GM12864 (cell line): ENCODE measurements at regions not wholly inside any gene's neighbourhood (a gene's known extent, or its start where the extent isn't known, plus 50 kb on each side); places are given as distances from the start of the nearest gene placed in this dataset.

ENCODE experiments used
- DNase-seq: peaks from one replicate; pipeline ENCODE4 v3.0.0-alpha.2; 2011; ENCODE audit warnings: low read depth
- H3K4me3 ChIP-seq: 2 replicates; pipeline ENCODE4 v1.5.1; 2011; ENCODE audit warnings: mild to moderate bottlenecking, low read depth, low read length, control low read depth
- CTCF ChIP-seq: IDR thresholded peaks from 2 replicates; pipeline ENCODE4 v1.5.1; 2011; ENCODE audit warnings: low read depth, mild to moderate bottlenecking, moderate library complexity, low read length, control low read depth, inconsistent platforms; ENCODE audit errors: missing control alignments

- H3K4me3 ChIP-seq = no peak overlapping the region
- no peak for TF ChIP-seq CTCF
- DNase-seq = no peak
These were observed 148.9 kb upstream of the CIBAR2 start for GRCh38 chr16:85261204-85261603.

- DNase-seq = no peak
- no peak for TF ChIP-seq CTCF
- no peak overlapping the region for H3K4me3 ChIP-seq
These were observed 149.6 kb upstream of the CIBAR2 start for GRCh38 chr16:85261657-85262557.

- TF ChIP-seq CTCF = no peak
- no peak for DNase-seq
- no peak overlapping the region for H3K4me3 ChIP-seq
These were observed 150.4 kb upstream of the CIBAR2 start for GRCh38 chr16:85262558-85263238.

GRCh38 chr16:85263239-85263585 lies 150.9 kb upstream of the CIBAR2 start:
- no peak for DNase-seq
- no peak for TF ChIP-seq CTCF
- H3K4me3 ChIP-seq = no peak overlapping the region

- no peak for DNase-seq
- no peak for TF ChIP-seq CTCF
- no peak overlapping the region for H3K4me3 ChIP-seq
These were observed 152.5 kb upstream of the CIBAR2 start for GRCh38 chr16:85264752-85265151.

GRCh38 chr16:85265161-85265784 lies 153.0 kb upstream of the CIBAR2 start:
- no peak for DNase-seq
- TF ChIP-seq CTCF = no peak
- no peak overlapping the region for H3K4me3 ChIP-seq
